Adipocyte (in vitro differentiated cells): ENCODE measurements at regions not wholly inside any gene's neighbourhood (a gene's known extent, or its start where the extent isn't known, plus 50 kb on each side); places are given as distances from the start of the nearest gene placed in this dataset.

ENCODE experiments used
- DNase-seq: peaks from one replicate; pipeline ENCODE4 v3.0.0-alpha.2; 2015; ENCODE audit warnings: low read depth
- H3K27me3 ChIP-seq: replicated peaks from 2 replicates; pipeline ENCODE4 v1.7.0; 2013; ENCODE audit warnings: mild to moderate bottlenecking, low read length, moderate library complexity; ENCODE audit not compliant: control insufficient read depth, insufficient read depth
- H3K36me3 ChIP-seq: 2 replicates; pipeline ENCODE4 v1.7.0; 2013; ENCODE audit warnings: low read length, mild to moderate bottlenecking, moderate library complexity; ENCODE audit not compliant: control insufficient read depth, insufficient read depth, severe bottlenecking
- H3K4me1 ChIP-seq: 2 replicates; pipeline ENCODE4 v1.7.0; 2013; ENCODE audit warnings: mild to moderate bottlenecking, low read length, moderate library complexity; ENCODE audit not compliant: control insufficient read depth, insufficient read depth
- H3K4me3 ChIP-seq: 2 replicates; pipeline ENCODE4 v1.7.0; 2013; ENCODE audit warnings: mild to moderate bottlenecking, low read length, moderate library complexity
- H3K9ac ChIP-seq: 2 replicates; pipeline ENCODE4 v1.7.0; 2013; ENCODE audit warnings: mild to moderate bottlenecking, low read length, moderate library complexity
- H3K9me3 ChIP-seq: 2 replicates; pipeline ENCODE4 v1.7.0; 2013; ENCODE audit warnings: mild to moderate bottlenecking, low read length, moderate library complexity; ENCODE audit not compliant: control insufficient read depth

DNA sequence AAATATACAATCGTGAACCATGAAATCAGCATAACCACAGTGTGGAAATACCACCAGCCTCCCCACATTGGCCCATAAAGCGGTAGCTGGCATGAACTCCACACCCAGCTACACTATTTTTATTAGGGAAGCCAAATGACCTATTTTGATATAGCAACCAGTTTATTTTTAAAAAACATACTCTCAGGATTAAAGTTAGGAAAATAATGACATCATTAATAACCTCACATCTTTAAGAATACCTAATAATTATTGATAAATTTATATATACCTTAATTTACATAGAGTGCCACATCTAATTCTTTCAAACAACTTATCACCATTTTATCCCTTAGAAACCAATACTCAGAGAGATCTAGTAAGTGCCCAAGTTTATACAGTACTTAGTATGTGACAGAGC is 692.0 kb upstream of the PKDCC start:
- Histone ChIP-seq H3K9ac (no peak overlapping the region), H3K4me3 (no peak overlapping the region), H3K9me3 (no peaks in the 10 kb centered on the region), H3K4me1 (no peaks in the 10 kb centered on the region), H3K36me3 (no peaks in the 10 kb centered on the region), H3K27me3 (no peaks in the 10 kb centered on the region)
- DNase-seq, result no peak

DNA sequence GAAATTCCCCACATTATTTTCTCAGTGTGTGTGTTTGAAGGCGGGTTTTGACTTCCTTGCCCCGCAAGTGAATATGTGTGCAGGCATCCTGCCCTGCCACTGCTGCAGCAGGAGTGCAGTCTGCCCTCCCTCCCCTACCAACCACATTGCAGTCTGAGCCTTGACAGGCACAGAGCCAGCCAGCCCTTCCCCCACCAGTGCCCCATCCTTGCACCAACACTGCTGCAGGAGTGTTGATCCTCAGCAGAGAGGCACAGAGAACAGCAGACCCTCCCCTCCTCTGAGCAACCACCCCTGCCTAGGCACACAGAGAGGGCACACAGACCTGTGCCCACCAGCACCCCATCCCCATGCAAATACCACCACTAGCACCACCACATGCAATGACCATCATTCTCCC is 683.0 kb upstream of the PKDCC start:
- H3K4me1 ChIP-seq, result no peaks in the 10 kb centered on the region
- H3K9ac ChIP-seq, result no peak overlapping the region
- H3K27me3 ChIP-seq, result no peaks in the 10 kb centered on the region
- H3K9me3 ChIP-seq, result peaks cover 8% of the 10 kb centered on the region
- no peaks in the 10 kb centered on the region for H3K36me3 ChIP-seq
- H3K4me3 ChIP-seq, result no peak overlapping the region
- DNase-seq, result no peak

DNA sequence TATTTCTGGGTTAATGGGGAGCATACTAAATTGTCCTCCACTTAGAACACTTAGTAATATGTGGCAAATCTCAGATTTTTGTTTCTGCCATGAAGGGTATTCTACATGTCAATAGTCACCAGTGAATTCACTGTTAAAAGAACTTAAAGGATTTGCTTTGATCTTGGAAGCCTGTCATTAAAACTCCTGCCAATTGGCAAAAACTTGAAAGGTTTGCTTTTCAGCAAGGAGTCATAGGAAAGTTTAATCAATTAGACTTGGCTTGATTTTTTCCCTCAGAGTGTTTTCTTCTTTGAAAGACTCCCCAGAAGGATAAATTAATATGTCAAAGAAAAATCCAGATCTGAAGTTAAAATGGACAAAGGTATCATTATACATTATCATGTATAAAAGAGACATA is 671.9 kb upstream of the PKDCC start:
- no peak overlapping the region for H3K4me3 ChIP-seq
- no peaks in the 10 kb centered on the region for H3K4me1 ChIP-seq
- H3K36me3 ChIP-seq, result no peaks in the 10 kb centered on the region
- H3K27me3 ChIP-seq, result no peaks in the 10 kb centered on the region
- no peaks in the 10 kb centered on the region for H3K9me3 ChIP-seq
- no peak for DNase-seq
- H3K9ac ChIP-seq, result no peak overlapping the region

DNA sequence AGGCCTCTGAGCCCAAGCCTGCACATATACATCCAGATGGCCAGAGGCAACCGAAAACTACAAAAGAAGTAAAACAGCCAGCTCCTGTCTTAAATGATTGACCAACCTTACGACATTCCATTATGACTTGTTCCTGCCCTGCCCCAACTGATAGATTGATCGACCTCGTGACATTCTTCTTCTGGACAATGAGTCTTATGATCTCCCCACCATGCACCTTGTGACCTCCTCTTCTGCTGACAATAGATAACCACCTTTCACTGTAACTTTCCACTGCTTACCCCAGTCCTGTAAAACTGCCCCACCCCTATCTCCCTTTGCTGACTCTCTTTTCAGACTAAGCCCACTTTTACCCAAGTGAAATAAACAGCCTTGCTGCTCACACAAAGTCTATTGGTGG is 670.0 kb upstream of the PKDCC start:
- H3K9me3 ChIP-seq, result no peaks in the 10 kb centered on the region
- no peak for DNase-seq
- H3K4me3 ChIP-seq, result no peak overlapping the region
- no peaks in the 10 kb centered on the region for H3K27me3 ChIP-seq
- no peak overlapping the region for H3K9ac ChIP-seq
- no peaks in the 10 kb centered on the region for H3K4me1 ChIP-seq
- no peaks in the 10 kb centered on the region for H3K36me3 ChIP-seq

DNA sequence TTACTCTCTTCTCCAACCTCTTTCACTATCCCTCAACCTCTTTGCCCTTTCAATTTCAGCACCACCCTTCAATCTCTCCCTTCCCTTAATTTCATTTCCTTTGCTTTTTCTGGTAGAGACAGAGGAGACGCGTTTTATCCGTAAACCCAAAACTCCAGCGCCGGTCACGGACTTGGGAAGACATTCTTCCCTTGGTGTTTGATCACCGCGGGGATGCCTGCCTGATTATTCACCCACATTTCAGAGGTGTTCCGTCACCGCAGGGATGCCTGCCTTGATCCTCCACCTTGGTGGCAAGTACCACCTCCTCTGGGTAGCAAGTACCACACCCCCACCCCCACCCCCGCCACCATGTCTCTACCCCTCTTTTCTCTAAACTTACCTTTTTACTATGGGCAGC is 669.4 kb upstream of the PKDCC start:
- H3K9me3 ChIP-seq, result no peaks in the 10 kb centered on the region
- H3K27me3 ChIP-seq, result no peaks in the 10 kb centered on the region
- no peak overlapping the region for H3K9ac ChIP-seq
- no peak for DNase-seq
- H3K4me1 ChIP-seq, result no peaks in the 10 kb centered on the region
- H3K36me3 ChIP-seq, result no peaks in the 10 kb centered on the region
- H3K4me3 ChIP-seq, result no peak overlapping the region

DNA sequence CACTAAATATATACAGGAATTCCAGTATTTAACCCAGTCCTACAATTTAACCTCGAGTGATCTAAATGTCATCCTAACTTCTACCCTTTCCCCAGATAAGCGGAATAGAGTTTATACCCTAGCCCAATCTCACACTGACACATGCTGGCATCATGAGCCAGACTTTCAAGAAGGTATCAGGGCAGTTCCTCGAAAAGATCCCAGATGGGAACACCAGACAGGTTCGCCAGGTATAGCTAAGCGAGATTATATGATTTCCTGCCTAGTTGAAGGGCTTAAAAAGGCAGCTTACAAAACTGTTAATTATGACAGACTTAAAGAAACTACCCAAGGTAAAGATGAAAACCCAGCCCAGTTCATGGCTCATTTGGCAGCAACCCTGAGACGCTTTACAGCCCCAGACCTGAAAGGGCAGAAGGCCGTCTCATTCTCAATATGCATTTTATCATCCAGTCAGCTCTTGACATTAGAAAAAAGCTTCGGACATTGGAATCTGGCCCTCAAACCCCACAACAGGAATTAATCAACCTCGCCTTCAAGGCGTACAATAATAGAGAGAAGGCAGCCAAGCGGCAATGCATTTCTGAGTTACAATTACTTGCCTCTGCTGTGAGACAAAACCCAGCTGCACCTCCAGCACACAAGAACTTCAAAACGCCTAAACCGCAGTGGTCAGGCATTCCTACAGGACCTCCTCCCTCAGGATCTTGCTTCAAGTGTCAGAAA is 668.2 kb upstream of the PKDCC start:
- DNase-seq, result no peak
- Histone ChIP-seq H3K36me3 (no peaks in the 10 kb centered on the region), H3K9me3 (no peaks in the 10 kb centered on the region), H3K27me3 (no peaks in the 10 kb centered on the region), H3K4me1 (no peaks in the 10 kb centered on the region), H3K4me3 (no peak overlapping the region), H3K9ac (no peak overlapping the region)

DNA sequence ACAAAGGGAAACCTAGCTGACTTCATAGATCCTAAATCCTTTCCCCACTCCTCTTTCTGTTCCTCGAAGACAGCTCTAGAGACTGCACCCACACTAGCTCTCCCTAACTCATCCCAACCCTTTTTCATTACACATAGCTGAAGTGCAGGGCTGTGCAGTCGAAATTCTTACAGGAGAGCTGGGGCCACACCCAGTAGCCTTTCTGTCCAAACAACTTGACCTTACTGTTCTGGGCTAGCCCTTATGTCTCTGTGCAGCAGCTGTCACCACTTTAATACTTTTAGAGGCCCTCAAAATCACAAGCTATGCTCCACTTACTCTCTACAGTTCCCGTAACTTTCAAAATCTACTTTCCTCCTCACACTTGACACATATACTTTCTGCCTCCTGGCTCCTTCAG is 666.1 kb upstream of the PKDCC start:
- Histone ChIP-seq H3K9ac (no peak overlapping the region), H3K9me3 (no peaks in the 10 kb centered on the region), H3K27me3 (no peaks in the 10 kb centered on the region), H3K4me3 (no peak overlapping the region), H3K4me1 (no peaks in the 10 kb centered on the region), H3K36me3 (no peaks in the 10 kb centered on the region)
- DNase-seq, result no peak

DNA sequence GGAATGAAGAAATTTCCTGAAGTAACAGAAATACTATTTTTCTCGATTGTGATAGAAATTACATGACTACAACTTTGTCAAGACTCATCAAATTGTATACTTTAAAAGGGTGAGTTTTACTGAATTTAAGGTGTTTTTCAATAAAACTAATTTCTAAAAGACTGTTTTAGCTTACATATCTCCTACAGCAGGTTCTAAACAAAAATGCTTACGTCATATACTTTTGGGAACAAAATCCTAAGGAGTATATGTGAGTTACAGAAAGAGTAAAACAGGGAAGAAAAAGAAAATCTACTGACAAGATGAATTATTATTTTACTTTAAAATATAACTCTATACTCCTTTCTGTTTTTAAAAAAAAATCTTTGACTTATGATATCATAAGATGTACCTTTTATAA is 660.3 kb upstream of the PKDCC start:
- Histone ChIP-seq H3K4me3 (no peak overlapping the region), H3K27me3 (no peaks in the 10 kb centered on the region), H3K9ac (no peak overlapping the region), H3K36me3 (no peaks in the 10 kb centered on the region), H3K4me1 (no peaks in the 10 kb centered on the region), H3K9me3 (no peaks in the 10 kb centered on the region)
- no peak for DNase-seq

DNA sequence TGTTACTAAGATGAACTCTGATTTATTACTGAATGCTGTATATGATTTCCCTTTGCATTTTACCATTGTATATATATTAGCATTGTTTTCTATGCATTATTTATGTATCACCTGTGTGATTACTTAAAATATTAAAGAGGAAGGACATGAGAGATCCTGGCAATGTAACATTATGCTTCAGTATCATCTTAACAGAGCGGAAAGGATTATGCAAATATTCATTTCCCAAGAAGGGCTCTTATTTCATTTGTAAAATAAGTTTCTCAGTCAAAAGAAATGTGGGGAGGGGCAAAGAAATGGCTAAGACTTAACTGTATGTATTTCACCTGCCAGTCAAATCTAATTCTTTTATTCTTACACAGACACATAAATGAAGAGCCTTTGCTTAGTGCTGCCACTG is 654.2 kb upstream of the PKDCC start:
- peaks cover 3% of the 10 kb centered on the region for H3K9me3 ChIP-seq
- DNase-seq, result no peak
- H3K36me3 ChIP-seq, result no peaks in the 10 kb centered on the region
- H3K27me3 ChIP-seq, result no peaks in the 10 kb centered on the region
- H3K4me3 ChIP-seq, result no peak overlapping the region
- no peaks in the 10 kb centered on the region for H3K4me1 ChIP-seq
- no peak overlapping the region for H3K9ac ChIP-seq

DNA sequence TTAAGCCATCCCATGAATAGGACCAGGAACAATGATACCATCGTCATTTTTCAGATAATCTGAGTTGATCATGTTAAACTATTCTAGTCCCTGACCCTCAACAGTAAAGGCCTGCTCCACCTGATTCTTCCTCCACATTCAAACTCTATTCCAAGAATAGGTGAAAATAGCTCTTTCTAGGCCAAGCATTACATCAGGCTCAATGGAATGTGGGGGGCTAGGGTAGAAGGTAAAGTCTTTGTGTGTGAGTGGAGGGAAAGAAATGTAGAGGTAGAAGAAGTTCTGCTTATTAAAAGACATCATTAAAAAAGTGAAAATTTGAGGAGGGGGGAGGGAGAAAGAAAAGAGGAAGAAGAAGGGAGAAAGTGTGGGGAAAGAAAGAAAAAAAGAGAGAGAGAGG is 653.3 kb upstream of the PKDCC start:
- H3K4me3 ChIP-seq, result no peak overlapping the region
- H3K9ac ChIP-seq, result no peak overlapping the region
- no peak for DNase-seq
- H3K36me3 ChIP-seq, result no peaks in the 10 kb centered on the region
- H3K4me1 ChIP-seq, result no peaks in the 10 kb centered on the region
- no peaks in the 10 kb centered on the region for H3K27me3 ChIP-seq
- peaks cover 3% of the 10 kb centered on the region for H3K9me3 ChIP-seq

DNA sequence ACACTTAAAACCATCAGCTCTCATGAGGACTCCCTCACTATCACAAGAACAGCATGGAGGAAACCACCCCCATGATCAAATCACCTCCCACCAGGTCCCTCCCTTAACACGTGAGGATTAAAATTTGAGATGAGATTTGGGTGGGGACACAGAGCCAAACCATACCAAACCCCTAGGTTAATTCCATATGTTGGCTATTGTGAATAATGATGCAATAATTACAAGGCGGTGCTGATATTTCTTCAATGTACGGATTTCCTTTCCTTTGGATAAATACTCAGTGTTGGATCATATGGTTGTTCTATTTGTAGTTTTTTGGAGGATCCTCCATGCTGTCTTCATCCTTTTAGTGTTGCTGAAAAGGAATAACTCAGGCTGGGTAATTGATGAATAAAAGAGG is 652.1 kb upstream of the PKDCC start:
- no peaks in the 10 kb centered on the region for H3K36me3 ChIP-seq
- H3K27me3 ChIP-seq, result no peaks in the 10 kb centered on the region
- H3K9ac ChIP-seq, result no peak overlapping the region
- no peaks in the 10 kb centered on the region for H3K4me1 ChIP-seq
- H3K4me3 ChIP-seq, result no peak overlapping the region
- peaks cover 3% of the 10 kb centered on the region for H3K9me3 ChIP-seq
- DNase-seq, result no peak

DNA sequence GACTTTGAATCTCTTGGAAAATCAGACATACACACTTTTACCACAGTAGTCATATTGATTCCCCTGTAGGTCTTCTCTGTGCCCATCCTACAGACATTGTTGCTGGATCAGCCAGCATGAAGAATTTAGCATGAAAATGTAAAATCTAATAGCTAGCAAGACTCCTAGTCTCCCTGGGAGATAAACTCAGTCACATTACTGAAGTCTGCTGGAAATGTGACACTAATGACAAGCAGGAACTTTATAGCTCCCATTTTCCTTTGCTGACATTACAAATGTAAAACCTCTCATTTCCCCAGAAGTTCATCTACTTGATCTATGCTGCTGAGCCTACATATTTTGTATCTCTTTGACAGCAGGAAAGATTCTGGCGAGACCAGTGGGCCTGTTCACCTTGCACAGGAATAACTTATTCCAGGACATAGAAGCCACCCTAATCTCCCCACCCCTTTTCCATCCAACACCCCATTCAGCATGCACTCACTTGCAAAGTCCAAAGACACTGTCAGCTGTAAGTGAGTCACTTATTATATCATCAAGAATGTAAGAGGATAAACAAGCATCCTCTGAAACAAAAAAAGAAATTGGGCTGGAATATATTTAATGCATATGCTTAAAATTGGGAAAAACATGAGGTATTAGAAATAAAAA is 648.3 kb upstream of the PKDCC start:
- Histone ChIP-seq H3K4me3 (no peak overlapping the region), H3K27me3 (no peaks in the 10 kb centered on the region), H3K36me3 (no peaks in the 10 kb centered on the region), H3K4me1 (no peaks in the 10 kb centered on the region), H3K9ac (no peak overlapping the region), H3K9me3 (peaks cover 3% of the 10 kb centered on the region)
- DNase-seq, result no peak
